K562 (cell line): ENCODE measurements at regions not wholly inside any gene's neighbourhood (a gene's known extent, or its start where the extent isn't known, plus 50 kb on each side); places are given as distances from the start of the nearest gene placed in this dataset.

Experiments used
- ATAC-seq: fragments of 200-7000 bp; cut with Tn5 transposase; 3 replicates; pipeline ENCODE4 v1.9.1; 2020; ENCODE audit warnings: moderate library complexity
- BruUV-seq: library from RNA; stranded (reverse); fragments of 400-500 nt; replicated peaks from 2 replicates; lab custom pipeline; 2021; lab: Mats Ljungman, UMichigan
- CTCF ChIA-PET: fragments of 300-600 bp; formaldehyde crosslinking; extraction: SDS; loops from one replicate; lab custom pipeline; 2021; ENCODE audit warnings: low intra/inter-chr PET ratio; lab: Yijun Ruan, JAX
- POLR2A ChIA-PET: fragments of 300-600, 350-650 bp; sonication (Branson Sonifier 250); formaldehyde crosslinking; extraction: SDS; loops from one replicate; lab custom pipeline; 2021; ENCODE audit warnings: antibody characterized with exemption, inconsistent platforms; lab: Yijun Ruan, JAX
- DNase-seq, 4 experiments: peaks; one replicate each; pipeline versions ENCODE4 v3.0.0 to v3.0.0-alpha.2; 2011 to 2018; ENCODE audit warnings: low spot score in 3 of 4, mixed read lengths in 3 of 4; ENCODE audit errors: extremely low read depth in 1 of 4
- FAIRE-seq: peaks from 2 replicates; lab custom pipeline; 2011; peaks lifted over from hg19 to GRCh38; lab: Jason Lieb, UNC
- H2AFZ ChIP-seq: 2 replicates; pipeline ENCODE4 v1.6.0; 2011; ENCODE audit warnings: low read depth, low read length, control low read depth, inconsistent platforms
- H3K27ac ChIP-seq: fragments of 200-600 bp; 3 replicates; pipeline ENCODE4 v1.8.0; 2011; ENCODE audit warnings: low read depth, mild to moderate bottlenecking, control low read depth, inconsistent platforms, low read length, moderate library complexity, mixed read lengths; ENCODE audit errors: extremely low read depth
- H3K27me3 ChIP-seq, 2 experiments: fragments of 300-600 bp in 1 of 2; 2 replicates in 1 of 2; 3 replicates in 1 of 2; pipeline versions ENCODE4 v1.6.0 to v1.8.0; 2011; ENCODE audit warnings: inconsistent platforms in 2 of 2, low read length in 2 of 2, mild to moderate bottlenecking in 1 of 2, mixed read lengths in 1 of 2, moderate library complexity in 1 of 2; ENCODE audit not compliant: control insufficient read depth in 2 of 2, insufficient read depth in 2 of 2
- H3K36me3 ChIP-seq: fragments of 300-600 bp; 3 replicates; pipeline ENCODE4 v1.8.0; 2011; ENCODE audit warnings: mild to moderate bottlenecking, low read length, inconsistent platforms; ENCODE audit not compliant: control insufficient read depth, insufficient read depth
- H3K4me1 ChIP-seq, 2 experiments: fragments of 200-600 bp in 1 of 2; replicated peaks in 1 of 2; 2 replicates in 1 of 2; 3 replicates in 1 of 2; pipeline versions ENCODE4 v1.5.1 to v1.8.0; 2011; ENCODE audit warnings: inconsistent platforms in 2 of 2, low read length in 2 of 2, mild to moderate bottlenecking in 1 of 2, mixed read lengths in 1 of 2, moderate library complexity in 1 of 2; ENCODE audit not compliant: control insufficient read depth in 2 of 2, insufficient read depth in 2 of 2
- H3K4me2 ChIP-seq: 2 replicates; pipeline ENCODE4 v1.6.1; 2011; ENCODE audit warnings: low read length, control low read depth, inconsistent platforms, mixed read lengths; ENCODE audit not compliant: insufficient read depth
- H3K4me3 ChIP-seq: fragments of 200-600 bp; sonication (generic), shearing (Covaris generic); 2 replicates; pipeline ENCODE4 v1.5.1; 2016; ENCODE audit warnings: control low read depth, inconsistent platforms
- H3K79me2 ChIP-seq: fragments of 200-600 bp; 3 replicates; pipeline ENCODE4 v1.8.0; 2011; ENCODE audit warnings: low read length, inconsistent platforms; ENCODE audit not compliant: control insufficient read depth, insufficient read depth
- H3K9ac ChIP-seq, 2 experiments: 2 replicates each; pipeline versions ENCODE4 v1.6.0 to v1.6.1; 2011; ENCODE audit warnings: low read depth in 2 of 2, low read length in 2 of 2, control low read depth in 1 of 2, inconsistent platforms in 1 of 2, mild to moderate bottlenecking in 1 of 2, mixed read lengths in 1 of 2; ENCODE audit not compliant: insufficient read depth in 1 of 2
- H3K9me1 ChIP-seq: one replicate; pipeline ENCODE4 v1.6.0; 2011; ENCODE audit warnings: inconsistent platforms, mild to moderate bottlenecking, low read length, moderate library complexity; ENCODE audit not compliant: control insufficient read depth, insufficient read depth
- H3K9me3 ChIP-seq: replicated peaks from 2 replicates; pipeline ENCODE4 v1.5.1; 2011; ENCODE audit warnings: low read depth, low read length, inconsistent platforms; ENCODE audit not compliant: control insufficient read depth, insufficient read depth
- H4K20me1 ChIP-seq: replicated peaks from 2 replicates; pipeline ENCODE4 v1.6.1; 2011; ENCODE audit warnings: low read length, inconsistent platforms, mixed read lengths; ENCODE audit not compliant: control insufficient read depth, insufficient read depth
- CBX8 ChIP-seq: fragments of 200-600 bp; sonication (generic); IDR thresholded peaks from 2 replicates; pipeline ENCODE4 v1.6.1; 2012; ENCODE audit warnings: borderline replicate concordance, mixed run types, low read depth, mild to moderate bottlenecking, moderate library complexity, mixed read lengths, low read length, control low read depth, inconsistent platforms; ENCODE audit not compliant: poor library complexity, severe bottlenecking; ENCODE audit errors: extremely low read depth
- HDAC3 ChIP-seq: fragments of 450-650 bp; IDR thresholded peaks from 2 replicates; pipeline ENCODE4 v1.6.1; 2018; ENCODE audit warnings: borderline replicate concordance, mild to moderate bottlenecking, moderate library complexity; ENCODE audit not compliant: partially characterized antibody
- HLTF ChIP-seq: fragments of 450-650 bp; IDR thresholded peaks from 2 replicates; pipeline ENCODE4 v1.6.1; 2016
- SIX5 ChIP-seq, 2 experiments: IDR thresholded peaks; 2 replicates each; pipeline ENCODE4 v1.6.1; 2011; ENCODE audit warnings: low read length in 2 of 2, borderline replicate concordance in 1 of 2, low read depth in 1 of 2, mild to moderate bottlenecking in 1 of 2, moderate library complexity in 1 of 2; ENCODE audit not compliant: insufficient read depth in 1 of 2
- ZC3H4 ChIP-seq: sonication (generic); formaldehyde crosslinking; IDR thresholded peaks from 2 replicates; pipeline ENCODE4 v1.9.0; 2021; ENCODE audit warnings: missing genetic modification reagents, borderline replicate concordance
- ZNF778 ChIP-seq: fragments of 450-650 bp; formaldehyde crosslinking; IDR thresholded peaks from 2 replicates; pipeline ENCODE4 v1.4.0; 2020; ENCODE audit warnings: mild to moderate bottlenecking, moderate library complexity
- WGBS: fragments of 100-300 bp; shearing (Covaris generic); methylation state at CpG from one replicate; pipeline ENCODE4 v1.1.6; 2016; ENCODE audit warnings: low coverage, mixed read lengths; ENCODE audit not compliant: insufficient coverage; ENCODE audit errors: missing lambda C conversion rate; 5-methylcytosine and 5-hydroxymethylcytosine counted together
- in situ Hi-C: fragments of 300-500 bp; cut with MboI; formaldehyde crosslinking; loops from 4 replicates; pipeline ENCODE4 v1.15.0; 2018; ENCODE audit warnings: inconsistent platforms, mixed read lengths
- intact Hi-C: fragments of 100-400 bp; cut with micrococcal nuclease; formaldehyde crosslinking; loops from 2 replicates; pipeline ENCODE4 v1.14.2; 2022
- TF ChIP-seq, protein P1 (sequence below): IDR thresholded peaks from 2 replicates; pipeline ENCODE4 v1.6.1; 2011; ENCODE audit not compliant: insufficient read length; ENCODE audit errors: extremely low read depth

DNA sequence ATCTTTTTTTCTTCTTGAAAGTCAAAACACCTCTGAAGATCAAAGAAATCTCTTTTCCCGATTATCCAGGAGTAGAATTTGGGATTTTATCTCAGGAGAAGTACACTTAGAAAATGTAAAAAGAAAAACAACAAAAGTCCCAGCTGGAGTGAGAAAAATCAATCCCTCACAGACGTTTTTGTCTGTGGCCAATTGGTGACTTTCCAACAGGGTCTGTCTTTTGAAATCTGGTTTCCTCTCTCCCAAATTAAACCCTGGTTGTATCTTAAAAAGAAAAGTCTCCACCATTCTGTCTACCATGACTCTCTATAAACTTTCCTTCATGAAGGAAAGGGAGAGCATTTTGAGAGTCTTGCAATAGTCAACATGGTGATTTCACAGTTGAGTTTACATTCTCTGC is 88.1 kb downstream of the DACT1 start:
- TF ChIP-seq CBX8 (no peak), ZNF778 (no peak), SIX5 (IDR thresholded peaks at IDR 0.05; ENCODE audit: borderline replicate concordance in 1 of 2, insufficient read depth in 1 of 2, low read depth in 1 of 2, low read length in 2 of 2) (no peak), HLTF (no peak), ZC3H4 (no peak), HDAC3 (no peak)
- TF ChIP-seq, protein P1, sequence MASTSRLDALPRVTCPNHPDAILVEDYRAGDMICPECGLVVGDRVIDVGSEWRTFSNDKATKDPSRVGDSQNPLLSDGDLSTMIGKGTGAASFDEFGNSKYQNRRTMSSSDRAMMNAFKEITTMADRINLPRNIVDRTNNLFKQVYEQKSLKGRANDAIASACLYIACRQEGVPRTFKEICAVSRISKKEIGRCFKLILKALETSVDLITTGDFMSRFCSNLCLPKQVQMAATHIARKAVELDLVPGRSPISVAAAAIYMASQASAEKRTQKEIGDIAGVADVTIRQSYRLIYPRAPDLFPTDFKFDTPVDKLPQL, result no peak
- TF ChIP-seq, all 486 proteins: peak for 0
- H2AFZ ChIP-seq, result no peak overlapping the region
- no TSS peak for BruUV-seq
- no peaks in the 10 kb centered on the region for H3K4me1 ChIP-seq
- CTCF ChIA-PET, result no interaction called here
- intact Hi-C loops, result no loop called here
- POLR2A ChIA-PET, result no interaction called here
- WGBS, result 0% methylated on average over 2 of the region's 2 CpGs
- no peaks in the 10 kb centered on the region; a peak in 1 of 5 replicates for H3K27me3 ChIP-seq
- H3K9me1 ChIP-seq, result no peaks in the 10 kb centered on the region
- in situ Hi-C loops, result no loop called here
- H3K27ac ChIP-seq, result no peak overlapping the region
- ATAC-seq (no peak), FAIRE-seq (no peak), DNase-seq (no peak)
- no peaks in the 10 kb centered on the region for H4K20me1 ChIP-seq
- no peak overlapping the region for H3K9ac ChIP-seq
- H3K4me2 ChIP-seq, result no peak overlapping the region
- H3K79me2 ChIP-seq, result no peaks in the 10 kb centered on the region
- no peak overlapping the region for H3K4me3 ChIP-seq
- no peaks in the 10 kb centered on the region for H3K36me3 ChIP-seq
- H3K9me3 ChIP-seq, result no peaks in the 10 kb centered on the region
